Suprapubic skin (tissue), 4 donors: ENCODE measurements at regions not wholly inside any gene's neighbourhood (a gene's known extent, or its start where the extent isn't known, plus 50 kb on each side); places are given as distances from the start of the nearest gene placed in this dataset.

Experiments
- POLR2A ChIP-seq, 2 donors: fragments of 450-650 bp; IDR thresholded peaks; one replicate each; pipeline ENCODE4 v1.6.1; 2017; ENCODE audit warnings: antibody characterized with exemption in 2 of 2, mild to moderate bottlenecking in 2 of 2, moderate library complexity in 2 of 2
- POLR2AphosphoS5 ChIP-seq, 3 donors: sonication (generic); formaldehyde crosslinking; IDR thresholded peaks; one replicate each; pipeline ENCODE4 v1.6.1; 2017; ENCODE audit warnings: antibody characterized with exemption in 3 of 3
- TF ChIP-seq, protein P1 (sequence below), 2 donors: fragments of 200-600 bp in 1 of 2; fragments of 450-650 bp in 1 of 2; sonication (generic) in 1 of 2; IDR thresholded peaks; one replicate each; pipeline ENCODE4 v1.5.1; 2016 to 2019; ENCODE audit warnings: antibody characterized with exemption in 2 of 2, mild to moderate bottlenecking in 1 of 2, moderate library complexity in 1 of 2

DNA sequence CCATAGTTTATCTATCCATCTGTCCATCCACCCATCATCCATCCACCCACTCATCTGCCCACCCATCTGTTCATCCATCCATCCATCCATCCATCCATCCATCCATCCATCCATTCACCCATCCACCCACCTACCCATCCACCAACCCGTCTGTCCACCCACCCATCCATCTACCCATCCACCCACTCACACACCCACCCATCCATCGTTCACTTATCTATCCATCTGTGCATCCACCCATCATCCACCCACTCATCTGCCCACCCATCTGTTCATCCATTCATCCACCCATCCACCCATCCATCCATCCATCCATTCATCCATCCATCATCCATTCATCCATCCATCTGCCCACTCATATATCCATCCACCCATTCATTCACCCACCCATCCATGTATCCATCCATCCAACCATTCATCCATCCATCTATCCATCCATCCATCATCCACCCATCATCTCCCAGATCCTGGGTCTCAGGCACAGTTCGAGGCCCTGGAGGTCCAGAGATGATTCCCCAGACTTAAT is 88.2 kb upstream of the WNT4 start:
- TF ChIP-seq, protein P1, sequence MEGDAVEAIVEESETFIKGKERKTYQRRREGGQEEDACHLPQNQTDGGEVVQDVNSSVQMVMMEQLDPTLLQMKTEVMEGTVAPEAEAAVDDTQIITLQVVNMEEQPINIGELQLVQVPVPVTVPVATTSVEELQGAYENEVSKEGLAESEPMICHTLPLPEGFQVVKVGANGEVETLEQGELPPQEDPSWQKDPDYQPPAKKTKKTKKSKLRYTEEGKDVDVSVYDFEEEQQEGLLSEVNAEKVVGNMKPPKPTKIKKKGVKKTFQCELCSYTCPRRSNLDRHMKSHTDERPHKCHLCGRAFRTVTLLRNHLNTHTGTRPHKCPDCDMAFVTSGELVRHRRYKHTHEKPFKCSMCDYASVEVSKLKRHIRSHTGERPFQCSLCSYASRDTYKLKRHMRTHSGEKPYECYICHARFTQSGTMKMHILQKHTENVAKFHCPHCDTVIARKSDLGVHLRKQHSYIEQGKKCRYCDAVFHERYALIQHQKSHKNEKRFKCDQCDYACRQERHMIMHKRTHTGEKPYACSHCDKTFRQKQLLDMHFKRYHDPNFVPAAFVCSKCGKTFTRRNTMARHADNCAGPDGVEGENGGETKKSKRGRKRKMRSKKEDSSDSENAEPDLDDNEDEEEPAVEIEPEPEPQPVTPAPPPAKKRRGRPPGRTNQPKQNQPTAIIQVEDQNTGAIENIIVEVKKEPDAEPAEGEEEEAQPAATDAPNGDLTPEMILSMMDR (IDR thresholded peaks at IDR 0.05), result no peak
- TF ChIP-seq POLR2A (IDR thresholded peaks at IDR 0.05) (no peak), POLR2AphosphoS5 (IDR thresholded peaks at IDR 0.05) (no peak)
